ENCODE measurements at regions not wholly inside any gene's neighbourhood (a gene's known extent, or its start where the extent isn't known, plus 50 kb on each side); places are given as distances from the start of the nearest gene placed in this dataset.
A peak's percentile ranks its signal among the peaks of the same experiment; 100 is the strongest.

- no peak for DNase-seq
Measured at GRCh38 chr6:24987446-24988115, 51.8 kb upstream of the RIPOR2 start.

GRCh38 chr6:24988562-24988961, 52.8 kb upstream of the RIPOR2 start:
- DNase-seq, result no peak

- no peak for DNase-seq
Measured at GRCh38 chr6:24990236-24990845, 54.6 kb upstream of the RIPOR2 start.

- no peak for DNase-seq
Measured at GRCh38 chr6:24990944-24991809, 55.4 kb upstream of the RIPOR2 start.

- DNase-seq, result peak; percentile 77 to 79
Measured at GRCh38 chr6:24991810-24992467, 56.2 kb upstream of the RIPOR2 start.

- no peak for DNase-seq
Measured at GRCh38 chr6:24994812-24995211, 59.1 kb upstream of the RIPOR2 start.

- DNase-seq, result no peak
Measured at GRCh38 chr6:24995270-24995669, 59.5 kb upstream of the RIPOR2 start.

- no peak for DNase-seq
Measured at GRCh38 chr6:24996269-24996836, 60.6 kb upstream of the RIPOR2 start.

- no peak for DNase-seq
Measured at GRCh38 chr6:24997231-24997630, 61.5 kb upstream of the RIPOR2 start.

- DNase-seq, result no peak
Measured at GRCh38 chr6:24997905-24998304, 62.1 kb upstream of the RIPOR2 start.

- DNase-seq, result no peak
Measured at GRCh38 chr6:25002326-25003091, 66.7 kb upstream of the RIPOR2 start.

- DNase-seq, result no peak
Measured at GRCh38 chr6:25004357-25004756, 68.6 kb upstream of the RIPOR2 start.

GRCh38 chr6:25005010-25005409, 69.2 kb upstream of the RIPOR2 start:
- DNase-seq, result no peak

GRCh38 chr6:25006075-25006474, 70.3 kb upstream of the RIPOR2 start:
- DNase-seq, result no peak

GRCh38 chr6:25006565-25007001, 70.8 kb upstream of the RIPOR2 start:
- DNase-seq, result peak in 1 of 2 donors; percentile 28

- DNase-seq, result peak; percentile 37 to 48
Measured at GRCh38 chr6:25007269-25007699, 71.5 kb upstream of the RIPOR2 start.

- DNase-seq, result no peak
Measured at GRCh38 chr6:25008707-25009392, 73.1 kb upstream of the RIPOR2 start.

- no peak for DNase-seq
Measured at GRCh38 chr6:25009393-25009710, 73.6 kb upstream of the RIPOR2 start.

- DNase-seq, result no peak
Measured at GRCh38 chr6:25010176-25010575, 74.4 kb upstream of the RIPOR2 start.

- no peak for DNase-seq
Measured at GRCh38 chr6:25010902-25011625, 75.3 kb upstream of the RIPOR2 start.

- no peak for DNase-seq
Measured at GRCh38 chr6:25012657-25013056, 76.9 kb upstream of the RIPOR2 start.
